Body of pancreas (tissue), 4 donors: ENCODE measurements at regions not wholly inside any gene's neighbourhood (a gene's known extent, or its start where the extent isn't known, plus 50 kb on each side); places are given as distances from the start of the nearest gene placed in this dataset.

Experiments
- CTCF ChIP-seq, 7 experiments: fragments of 450-650 bp in 4 of 7; fragments of 200-600 bp in 3 of 7; sonication (generic) in 3 of 7; IDR thresholded peaks; one replicate each; pipeline ENCODE4 v1.5.1; 2016 to 2019; ENCODE audit warnings: antibody characterized with exemption in 7 of 7
- POLR2A ChIP-seq, 3 donors: fragments of 450-650 bp; IDR thresholded peaks; one replicate each; pipeline ENCODE4 v1.6.1; 2016; ENCODE audit warnings: antibody characterized with exemption in 3 of 3, mild to moderate bottlenecking in 2 of 3

GRCh38 chr5:152329207-152329606 lies 75.9 kb downstream of the NMUR2 start:
- TF ChIP-seq CTCF (IDR thresholded peaks at IDR 0.05) (no peak), POLR2A (IDR thresholded peaks at IDR 0.05) (no peak)
